NCI-H2107 treated with DMSO at 0.1 percent for 48 hours (cell line): ENCODE measurements at regions not wholly inside any gene's neighbourhood (a gene's known extent, or its start where the extent isn't known, plus 50 kb on each side); places are given as distances from the start of the nearest gene placed in this dataset.
"Not testable (repeated sequence)": the region's sequence is repeated elsewhere in the genome, so short reads cannot be mapped to it uniquely, and the experiment has no call there.

Source experiments
- DNase-seq: peaks from one replicate; lab custom pipeline; 2025; ENCODE audit not compliant: unreplicated experiment; lab: John Stamatoyannopoulos, UW

- no peak for DNase-seq
These were observed 227.4 kb upstream of the CXorf51B start for GRCh38 chrX:146581981-146582712.

- peak; percentile 55 for DNase-seq
These were observed 207.3 kb upstream of the CXorf51B start for GRCh38 chrX:146602246-146602645.

GRCh38 chrX:146604196-146604595 lies 205.4 kb upstream of the CXorf51B start:
- no peak for DNase-seq

- DNase-seq, result peak; percentile 75
These were observed 194.7 kb upstream of the CXorf51B start for GRCh38 chrX:146614663-146615478.

- peak; percentile 62 for DNase-seq
These were observed 193.8 kb upstream of the CXorf51B start for GRCh38 chrX:146615628-146616348.

GRCh38 chrX:146619943-146620342 lies 189.6 kb upstream of the CXorf51B start:
- DNase-seq, result not testable (repeated sequence)

GRCh38 chrX:146658379-146658778 lies 151.2 kb upstream of the CXorf51B start:
- no peak for DNase-seq

- no peak for DNase-seq
These were observed 101.8 kb upstream of the CXorf51B start for GRCh38 chrX:146707781-146708180.

- DNase-seq, result not testable (repeated sequence)
These were observed 100.7 kb upstream of the CXorf51B start for GRCh38 chrX:146708866-146709265.

GRCh38 chrX:146754268-146754667 lies 55.3 kb upstream of the CXorf51B start:
- DNase-seq, result no peak

GRCh38 chrX:146755214-146755613 lies 54.4 kb upstream of the CXorf51B start:
- DNase-seq, result no peak
